SK-N-SH treated with all-trans-retinoic acid at 6 μM for 48 hours (cell line): ENCODE measurements at regions not wholly inside any gene's neighbourhood (a gene's known extent, or its start where the extent isn't known, plus 50 kb on each side); places are given as distances from the start of the nearest gene placed in this dataset.

Experiments
- ATAC-seq: fragments of 200-7000 bp; cut with Tn5 transposase; 3 replicates; pipeline ENCODE4 v1.9.1; 2020; ENCODE audit warnings: mild to moderate bottlenecking, moderate library complexity
- ARNTL ChIP-seq: fragments of 450-650 bp; formaldehyde crosslinking; IDR thresholded peaks from 2 replicates; pipeline ENCODE4 v1.5.0; 2020; ENCODE audit warnings: low read depth, mild to moderate bottlenecking, moderate library complexity, borderline replicate concordance
- BACH2 ChIP-seq: fragments of 250-450 bp; sonication (Bioruptor Pico); IDR thresholded peaks from 2 replicates; pipeline ENCODE4 v1.9.0; 2021; ENCODE audit warnings: mild to moderate bottlenecking, borderline replicate concordance
- CREB5 ChIP-seq: fragments of 250-450 bp; sonication (Bioruptor Pico); IDR thresholded peaks from 2 replicates; pipeline ENCODE4 v1.5.1; 2020; ENCODE audit warnings: low read depth, mild to moderate bottlenecking, moderate library complexity
- CSRNP3 ChIP-seq: fragments of 250-450 bp; sonication (Bioruptor Pico); IDR thresholded peaks from 2 replicates; pipeline ENCODE4 v1.5.1; 2021; ENCODE audit warnings: mild to moderate bottlenecking, moderate library complexity
- ESRRG ChIP-seq: fragments of 250-450 bp; sonication (Bioruptor Pico); IDR thresholded peaks from 2 replicates; pipeline ENCODE4 v1.6.1; 2021; ENCODE audit warnings: mild to moderate bottlenecking
- GLIS3 ChIP-seq: fragments of 250-450 bp; sonication (Bioruptor Pico); IDR thresholded peaks from 2 replicates; pipeline ENCODE4 v1.5.0; 2020; ENCODE audit warnings: mild to moderate bottlenecking, moderate library complexity
- ISL1 ChIP-seq: fragments of 250-450 bp; sonication (Bioruptor Pico); IDR thresholded peaks from 2 replicates; pipeline ENCODE4 v2.1.2; 2022; ENCODE audit warnings: mild to moderate bottlenecking, moderate library complexity
- OSR1 ChIP-seq: fragments of 250-450 bp; sonication (Bioruptor Pico); IDR thresholded peaks from 2 replicates; pipeline ENCODE4 v1.8.0; 2022; ENCODE audit warnings: moderate library complexity, mild to moderate bottlenecking, inconsistent platforms
- PATZ1 ChIP-seq: fragments of 250-450 bp; sonication (Bioruptor Pico); IDR thresholded peaks from 2 replicates; pipeline ENCODE4 v1.8.0; 2020; ENCODE audit warnings: mild to moderate bottlenecking, moderate library complexity, borderline replicate concordance
- PPARA ChIP-seq: fragments of 250-450 bp; sonication (Bioruptor Pico); IDR thresholded peaks from 2 replicates; pipeline ENCODE4 v1.5.0; 2020; ENCODE audit warnings: mild to moderate bottlenecking, borderline replicate concordance
- RARB ChIP-seq: fragments of 250-450 bp; sonication (Bioruptor Pico); IDR thresholded peaks from 2 replicates; pipeline ENCODE4 v1.8.0; 2021; ENCODE audit warnings: mild to moderate bottlenecking, moderate library complexity
- SNAI2 ChIP-seq: fragments of 250-450 bp; sonication (Bioruptor Pico); IDR thresholded peaks from 2 replicates; pipeline ENCODE4 v1.5.0; 2020; ENCODE audit warnings: mild to moderate bottlenecking, moderate library complexity
- TCF4 ChIP-seq: fragments of 250-450 bp; sonication (Bioruptor Pico); IDR thresholded peaks from 2 replicates; pipeline ENCODE4 v1.8.0; 2021; ENCODE audit warnings: mild to moderate bottlenecking, moderate library complexity, borderline replicate concordance
- TOX ChIP-seq: fragments of 250-450 bp; sonication (Bioruptor Pico); IDR thresholded peaks from 2 replicates; pipeline ENCODE4 v1.8.0; 2021; ENCODE audit warnings: mild to moderate bottlenecking, moderate library complexity, borderline replicate concordance
- TSHZ2 ChIP-seq: fragments of 250-450 bp; sonication (Bioruptor Pico); IDR thresholded peaks from 2 replicates; pipeline ENCODE4 v1.5.0; 2020; ENCODE audit warnings: mild to moderate bottlenecking, moderate library complexity
- ZC3H10 ChIP-seq: fragments of 250-450 bp; sonication (Bioruptor Pico); IDR thresholded peaks from 2 replicates; pipeline ENCODE4 v1.5.1; 2021; ENCODE audit warnings: mild to moderate bottlenecking, moderate library complexity
- ZFP3 ChIP-seq: fragments of 250-450 bp; sonication (Bioruptor Pico); IDR thresholded peaks from 2 replicates; pipeline ENCODE4 v1.5.0; 2020; ENCODE audit warnings: mild to moderate bottlenecking, moderate library complexity
- ZFP30 ChIP-seq: fragments of 450-650 bp; formaldehyde crosslinking; IDR thresholded peaks from 2 replicates; pipeline ENCODE4 v1.5.0; 2022; ENCODE audit warnings: mild to moderate bottlenecking, moderate library complexity
- ZNF565 ChIP-seq: fragments of 450-650 bp; formaldehyde crosslinking; conservative IDR thresholded peaks from 2 replicates; pipeline ENCODE4 v1.5.0; 2020; ENCODE audit warnings: low read depth, mild to moderate bottlenecking, moderate library complexity
- ZNF70 ChIP-seq: fragments of 450-650 bp; formaldehyde crosslinking; IDR thresholded peaks from 2 replicates; pipeline ENCODE4 v1.5.0; 2020; ENCODE audit warnings: mild to moderate bottlenecking, moderate library complexity
- ZNF8 ChIP-seq: fragments of 450-650 bp; formaldehyde crosslinking; IDR thresholded peaks from 2 replicates; pipeline ENCODE4 v1.5.0; 2020; ENCODE audit warnings: mild to moderate bottlenecking, moderate library complexity

- ATAC-seq, result peak; percentile 43; the same call in 2 of the 3 replicates
- no peak for TF ChIP-seq ZFP3 (CRISPR knock-in tag)
- no peak for TF ChIP-seq ISL1 (CRISPR knock-in tag)
- TF ChIP-seq ESRRG, result no peak
- no peak for TF ChIP-seq ZNF8 (CRISPR knock-in tag)
Measured at GRCh38 chr15:61447981-61448380, 218.9 kb upstream of the RORA start.

GRCh38 chr15:61444585-61444984, 215.5 kb upstream of the RORA start:
- TF ChIP-seq ZFP3 (CRISPR knock-in tag) (no peak), CSRNP3 (no peak), SNAI2 (CRISPR knock-in tag) (no peak), ZC3H10 (CRISPR knock-in tag) (no peak), ARNTL (CRISPR knock-in tag) (no peak), TCF4 (no peak), PATZ1 (CRISPR knock-in tag) (no peak), GLIS3 (no peak), ESRRG (no peak), TSHZ2 (CRISPR knock-in tag) (no peak), ZNF8 (CRISPR knock-in tag) (no peak), PPARA (CRISPR knock-in tag) (no peak), ZNF70 (CRISPR knock-in tag) (no peak), BACH2 (no peak)
- no peak for ATAC-seq

- TF ChIP-seq ZFP3 (CRISPR knock-in tag) (no peak), SNAI2 (CRISPR knock-in tag) (no peak), GLIS3 (no peak), TSHZ2 (CRISPR knock-in tag) (no peak), ZC3H10 (CRISPR knock-in tag) (no peak), OSR1 (CRISPR knock-in tag) (no peak), PATZ1 (CRISPR knock-in tag) (no peak)
- ATAC-seq, result no peak
Measured at GRCh38 chr15:61442821-61443220, 213.7 kb upstream of the RORA start.

- no peak; the same call in 2 of the 3 replicates for ATAC-seq
- TF ChIP-seq ZNF565 (CRISPR knock-in tag), result no peak
- no peak for TF ChIP-seq CREB5 (CRISPR knock-in tag)
- no peak for TF ChIP-seq SNAI2 (CRISPR knock-in tag)
- TF ChIP-seq BACH2, result no peak
- TF ChIP-seq ZFP30, result no peak
- no peak for TF ChIP-seq ZNF8 (CRISPR knock-in tag)
- no peak for TF ChIP-seq TSHZ2 (CRISPR knock-in tag)
- TF ChIP-seq ESRRG, result no peak
- no peak for TF ChIP-seq ZNF70 (CRISPR knock-in tag)
- TF ChIP-seq TOX (CRISPR knock-in tag), result no peak
- TF ChIP-seq TCF4, result no peak
- TF ChIP-seq RARB (CRISPR knock-in tag), result no peak
- no peak for TF ChIP-seq OSR1 (CRISPR knock-in tag)
Measured at GRCh38 chr15:61441891-61442290, 212.8 kb upstream of the RORA start.
